SK-N-SH treated with all-trans-retinoic acid at 6 μM for 48 hours (cell line): ENCODE measurements at regions not wholly inside any gene's neighbourhood (a gene's known extent, or its start where the extent isn't known, plus 50 kb on each side); places are given as distances from the start of the nearest gene placed in this dataset.

Experiments used
- ARNTL ChIP-seq: fragments of 450-650 bp; formaldehyde crosslinking; IDR thresholded peaks from 2 replicates; pipeline ENCODE4 v1.5.0; 2020; ENCODE audit warnings: low read depth, mild to moderate bottlenecking, moderate library complexity, borderline replicate concordance
- CSRNP3 ChIP-seq: fragments of 250-450 bp; sonication (Bioruptor Pico); IDR thresholded peaks from 2 replicates; pipeline ENCODE4 v1.5.1; 2021; ENCODE audit warnings: mild to moderate bottlenecking, moderate library complexity
- ESRRG ChIP-seq: fragments of 250-450 bp; sonication (Bioruptor Pico); IDR thresholded peaks from 2 replicates; pipeline ENCODE4 v1.6.1; 2021; ENCODE audit warnings: mild to moderate bottlenecking
- GLIS3 ChIP-seq: fragments of 250-450 bp; sonication (Bioruptor Pico); IDR thresholded peaks from 2 replicates; pipeline ENCODE4 v1.5.0; 2020; ENCODE audit warnings: mild to moderate bottlenecking, moderate library complexity
- PPARA ChIP-seq: fragments of 250-450 bp; sonication (Bioruptor Pico); IDR thresholded peaks from 2 replicates; pipeline ENCODE4 v1.5.0; 2020; ENCODE audit warnings: mild to moderate bottlenecking, borderline replicate concordance
- RARB ChIP-seq: fragments of 250-450 bp; sonication (Bioruptor Pico); IDR thresholded peaks from 2 replicates; pipeline ENCODE4 v1.8.0; 2021; ENCODE audit warnings: mild to moderate bottlenecking, moderate library complexity
- SNAI2 ChIP-seq: fragments of 250-450 bp; sonication (Bioruptor Pico); IDR thresholded peaks from 2 replicates; pipeline ENCODE4 v1.5.0; 2020; ENCODE audit warnings: mild to moderate bottlenecking, moderate library complexity
- TCF4 ChIP-seq: fragments of 250-450 bp; sonication (Bioruptor Pico); IDR thresholded peaks from 2 replicates; pipeline ENCODE4 v1.8.0; 2021; ENCODE audit warnings: mild to moderate bottlenecking, moderate library complexity, borderline replicate concordance
- ZNF8 ChIP-seq: fragments of 450-650 bp; formaldehyde crosslinking; IDR thresholded peaks from 2 replicates; pipeline ENCODE4 v1.5.0; 2020; ENCODE audit warnings: mild to moderate bottlenecking, moderate library complexity

GRCh38 chr1:5273280-5274003 lies 619.0 kb downstream of the AJAP1 start:
- TF ChIP-seq PPARA (CRISPR knock-in tag) = no peak
- no peak for TF ChIP-seq GLIS3 (CRISPR knock-in tag)
- no peak for TF ChIP-seq RARB (CRISPR knock-in tag)
- TF ChIP-seq ARNTL (CRISPR knock-in tag) = no peak
- TF ChIP-seq TCF4 (CRISPR knock-in tag) = no peak
- TF ChIP-seq SNAI2 (CRISPR knock-in tag) = no peak
- no peak for TF ChIP-seq ZNF8 (CRISPR knock-in tag)
- no peak for TF ChIP-seq ESRRG (CRISPR knock-in tag)
- TF ChIP-seq CSRNP3 = no peak
